Gastroesophageal sphincter (tissue), 3 donors: ENCODE measurements at regions not wholly inside any gene's neighbourhood (a gene's known extent, or its start where the extent isn't known, plus 50 kb on each side); places are given as distances from the start of the nearest gene placed in this dataset.

Source experiments
- CTCF ChIP-seq, 4 experiments: fragments of 200-600 bp in 2 of 4; fragments of 450-650 bp in 2 of 4; sonication (generic) in 1 of 4; IDR thresholded peaks; one replicate each; pipeline ENCODE4 v1.5.1; 2017 to 2019; ENCODE audit warnings: antibody characterized with exemption in 4 of 4, mild to moderate bottlenecking in 2 of 4, moderate library complexity in 2 of 4
- EP300 ChIP-seq: sonication (generic); formaldehyde crosslinking; IDR thresholded peaks from one replicate; pipeline ENCODE4 v1.6.1; 2017; ENCODE audit warnings: antibody characterized with exemption, mild to moderate bottlenecking
- POLR2AphosphoS5 ChIP-seq: sonication (generic); formaldehyde crosslinking; IDR thresholded peaks from one replicate; pipeline ENCODE4 v1.6.1; 2017; ENCODE audit warnings: antibody characterized with exemption

- TF ChIP-seq POLR2AphosphoS5 (no peak), CTCF (IDR thresholded peaks at IDR 0.05) (no peak), EP300 (no peak)
Observed at GRCh38 chr18:78730546-78730945, 249.1 kb upstream of the SALL3 start.
